Ishikawa (cell line): ENCODE measurements at regions not wholly inside any gene's neighbourhood (a gene's known extent, or its start where the extent isn't known, plus 50 kb on each side); places are given as distances from the start of the nearest gene placed in this dataset.

ENCODE experiments used
- CEBPB ChIP-seq: IDR thresholded peaks from 2 replicates; pipeline ENCODE4 v1.6.1; 2012
- CREB1 ChIP-seq: IDR thresholded peaks from 2 replicates; pipeline ENCODE4 v1.6.1; 2012; ENCODE audit warnings: low read depth
- EGR1 ChIP-seq: IDR thresholded peaks from 2 replicates; pipeline ENCODE4 v1.6.1; 2012
- EP300 ChIP-seq: IDR thresholded peaks from 2 replicates; pipeline ENCODE4 v1.6.1; 2012; ENCODE audit warnings: borderline replicate concordance
- FOXM1 ChIP-seq: IDR thresholded peaks from 2 replicates; pipeline ENCODE4 v1.6.1; 2012; ENCODE audit warnings: low read depth, borderline replicate concordance
- MAX ChIP-seq: IDR thresholded peaks from 2 replicates; pipeline ENCODE4 v1.6.1; 2012
- REST ChIP-seq: IDR thresholded peaks from 2 replicates; pipeline ENCODE4 v1.6.1; 2012; ENCODE audit warnings: low read depth, mild to moderate bottlenecking
- TCF12 ChIP-seq: IDR thresholded peaks from 2 replicates; pipeline ENCODE4 v1.6.1; 2012; ENCODE audit warnings: low read depth
- TEAD4 ChIP-seq: IDR thresholded peaks from 2 replicates; pipeline ENCODE4 v1.6.1; 2012
- USF1 ChIP-seq: IDR thresholded peaks from 2 replicates; pipeline ENCODE4 v1.6.1; 2012
- YY1 ChIP-seq: IDR thresholded peaks from 2 replicates; pipeline ENCODE4 v1.6.1; 2012; ENCODE audit warnings: low read depth

GRCh38 chr4:123698556-123698955 lies 302.0 kb downstream of the SPRY1 start:
- TF ChIP-seq CEBPB (no peak), YY1 (no peak), REST (no peak), TEAD4 (no peak), FOXM1 (no peak), MAX (no peak), CREB1 (no peak), TCF12 (no peak), EP300 (no peak), EGR1 (no peak), USF1 (no peak)
